Mammary epithelial cell (primary cell): ENCODE measurements at regions not wholly inside any gene's neighbourhood (a gene's known extent, or its start where the extent isn't known, plus 50 kb on each side); places are given as distances from the start of the nearest gene placed in this dataset.

Source experiments
- CTCF ChIP-seq, 2 donors: IDR thresholded peaks in 1 of 2; conservative IDR thresholded peaks in 1 of 2; 2 replicates each; pipeline ENCODE4 v1.5.1; 2011 to 2012; ENCODE audit warnings: inconsistent platforms in 2 of 2, low read length in 2 of 2, mild to moderate bottlenecking in 2 of 2, control low read depth in 1 of 2, low read depth in 1 of 2; ENCODE audit not compliant: insufficient read depth in 1 of 2; ENCODE audit errors: extremely low read depth in 1 of 2
- EZH2 ChIP-seq: IDR thresholded peaks from 2 replicates; pipeline ENCODE4 v1.6.1; 2012; ENCODE audit warnings: low read length, inconsistent platforms, borderline replicate concordance

DNA sequence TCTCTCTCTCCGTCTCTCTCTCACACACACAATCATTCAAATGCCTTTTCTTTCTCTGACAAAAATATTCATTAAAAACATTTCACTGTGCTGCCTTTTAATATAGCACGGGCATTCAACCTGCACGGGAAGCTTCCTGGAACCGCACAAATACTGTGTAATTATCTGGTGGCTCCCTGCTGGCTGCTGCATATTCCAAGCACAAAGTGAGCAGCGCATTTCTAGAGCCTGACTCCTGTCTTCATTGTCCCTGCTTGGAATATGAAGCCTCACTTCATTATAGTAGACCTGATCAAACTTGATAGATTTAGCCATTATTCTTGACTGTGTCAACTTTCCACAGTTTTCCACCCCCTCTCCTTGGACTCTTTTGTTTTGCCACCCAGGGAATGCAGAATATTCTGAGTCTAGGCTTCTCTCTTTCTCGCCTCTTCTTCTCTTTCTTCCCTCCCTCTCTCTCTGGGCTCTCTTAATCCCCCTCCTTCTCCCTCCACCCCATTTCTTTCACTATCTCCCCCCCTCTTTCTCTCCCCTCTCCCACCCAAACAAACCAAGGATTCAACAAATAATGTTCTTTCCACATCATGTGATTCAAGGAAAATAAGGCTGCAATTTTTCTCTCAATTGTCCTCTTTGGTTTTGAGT is 672.1 kb upstream of the FANCL start:
- no peak for TF ChIP-seq CTCF (conservative IDR thresholded peaks at IDR 0.05 in 1 of 2, IDR thresholded peaks at IDR 0.05 in 1 of 2; ENCODE audit: extremely low read depth in 1 of 2, insufficient read depth in 1 of 2, low read depth in 1 of 2, low read length in 2 of 2)
- no peak for TF ChIP-seq EZH2
